NCI-H774 (cell line): ENCODE measurements at regions not wholly inside any gene's neighbourhood (a gene's known extent, or its start where the extent isn't known, plus 50 kb on each side); places are given as distances from the start of the nearest gene placed in this dataset.

Experiments
- DNase-seq: peaks from one replicate; lab custom pipeline; 2025; lab: John Stamatoyannopoulos, UW

- DNase-seq, result no peak
Observed at GRCh38 chr1:188420177-188420576, 1591.4 kb downstream of the PLA2G4A start.

- no peak for DNase-seq
Observed at GRCh38 chr1:188423073-188423472, 1594.3 kb downstream of the PLA2G4A start.

GRCh38 chr1:188424176-188424575, 1595.4 kb downstream of the PLA2G4A start:
- no peak for DNase-seq

GRCh38 chr1:188425687-188426086, 1596.9 kb downstream of the PLA2G4A start:
- no peak for DNase-seq

- DNase-seq, result no peak
Observed at GRCh38 chr1:188426561-188426960, 1597.8 kb downstream of the PLA2G4A start.

- no peak for DNase-seq
Observed at GRCh38 chr1:188427642-188428041, 1598.9 kb downstream of the PLA2G4A start.

- no peak for DNase-seq
Observed at GRCh38 chr1:188429386-188429785, 1600.6 kb downstream of the PLA2G4A start.

- no peak for DNase-seq
Observed at GRCh38 chr1:188432427-188432826, 1603.7 kb downstream of the PLA2G4A start.

GRCh38 chr1:188433425-188433824, 1604.7 kb downstream of the PLA2G4A start:
- DNase-seq, result no peak

GRCh38 chr1:188444526-188444925, 1615.8 kb downstream of the PLA2G4A start:
- DNase-seq, result no peak

GRCh38 chr1:188462837-188463236, 1634.1 kb downstream of the PLA2G4A start:
- no peak for DNase-seq

GRCh38 chr1:188463919-188464318, 1635.2 kb downstream of the PLA2G4A start:
- DNase-seq, result no peak

GRCh38 chr1:188466539-188466938, 1637.8 kb downstream of the PLA2G4A start:
- no peak for DNase-seq

GRCh38 chr1:188476606-188477005, 1647.9 kb downstream of the PLA2G4A start:
- DNase-seq, result no peak

GRCh38 chr1:188489336-188490112, 1660.8 kb downstream of the PLA2G4A start:
- DNase-seq, result no peak

- no peak for DNase-seq
Observed at GRCh38 chr1:188496506-188496905, 1667.8 kb downstream of the PLA2G4A start.

- no peak for DNase-seq
Observed at GRCh38 chr1:188497020-188497419, 1668.3 kb downstream of the PLA2G4A start.

- DNase-seq, result no peak
Observed at GRCh38 chr1:188499690-188500089, 1670.9 kb downstream of the PLA2G4A start.

GRCh38 chr1:188514917-188515316, 1686.2 kb downstream of the PLA2G4A start:
- no peak for DNase-seq

- DNase-seq, result no peak
Observed at GRCh38 chr1:188517139-188517538, 1688.4 kb downstream of the PLA2G4A start.

GRCh38 chr1:188551176-188551575, 1722.4 kb downstream of the PLA2G4A start:
- DNase-seq, result no peak

- DNase-seq, result no peak
Observed at GRCh38 chr1:188557053-188557452, 1728.3 kb downstream of the PLA2G4A start.

GRCh38 chr1:188582911-188583532, 1754.3 kb downstream of the PLA2G4A start:
- DNase-seq, result no peak

GRCh38 chr1:188584119-188584518, 1755.4 kb downstream of the PLA2G4A start:
- DNase-seq, result no peak
